IMR-90 (cell line): ENCODE measurements at regions not wholly inside any gene's neighbourhood (a gene's known extent, or its start where the extent isn't known, plus 50 kb on each side); places are given as distances from the start of the nearest gene placed in this dataset.

Experiments
- ATAC-seq: fragments of 200-7000 bp; cut with Tn5 transposase; 2 replicates; pipeline ENCODE4 v1.9.1; 2020; ENCODE audit warnings: low read depth, mild to moderate bottlenecking, moderate library complexity
- BruUV-seq: library from RNA; stranded (reverse); fragments of 400-500 nt; replicated peaks from 2 replicates; lab custom pipeline; 2021; lab: Mats Ljungman, UMichigan
- CTCF ChIA-PET: fragments of 300-600 bp; formaldehyde crosslinking; extraction: SDS; loops from one replicate; lab custom pipeline; 2021; ENCODE audit warnings: antibody characterized with exemption; lab: Yijun Ruan, JAX
- POLR2A ChIA-PET: fragments of 300-600 bp; sonication (Branson Sonifier 250); formaldehyde crosslinking; loops from one replicate; lab custom pipeline; 2022; ENCODE audit warnings: antibody characterized with exemption; ENCODE audit not compliant: unreplicated experiment; lab: Charles Lee
- DNase-seq: peaks from one replicate; pipeline ENCODE4 v3.0.0; 2013
- H2AFZ ChIP-seq: replicated peaks from 2 replicates; pipeline ENCODE3; 2013; ENCODE audit warnings: low read length, mild to moderate bottlenecking; ENCODE audit not compliant: poor library complexity
- H2AK5ac ChIP-seq: 2 replicates; pipeline ENCODE4 v1.6.1; 2013; ENCODE audit warnings: low read depth, low read length, inconsistent platforms
- H2AK9ac ChIP-seq: replicated peaks from 2 replicates; pipeline ENCODE3; 2013; ENCODE audit warnings: mild to moderate bottlenecking, low read depth, low read length, moderate library complexity; ENCODE audit not compliant: poor library complexity
- H2BK120ac ChIP-seq: 2 replicates; pipeline ENCODE4 v1.6.1; 2013; ENCODE audit warnings: low read depth, low read length, inconsistent platforms
- H2BK15ac ChIP-seq: 3 replicates; pipeline ENCODE4 v1.6.1; 2013; ENCODE audit warnings: low read depth, low read length, inconsistent platforms
- H2BK20ac ChIP-seq: 2 replicates; pipeline ENCODE4 v1.6.1; 2013; ENCODE audit warnings: low read depth, mild to moderate bottlenecking, inconsistent platforms, low read length, moderate library complexity
- H2BK5ac ChIP-seq: 2 replicates; pipeline ENCODE4 v1.6.1; 2013; ENCODE audit warnings: mild to moderate bottlenecking, low read depth, low read length, inconsistent platforms; ENCODE audit not compliant: poor library complexity, severe bottlenecking
- H3K14ac ChIP-seq: replicated peaks from 2 replicates; pipeline ENCODE4 v1.6.1; 2013; ENCODE audit warnings: low read depth, low read length, inconsistent platforms
- H3K18ac ChIP-seq: 2 replicates; pipeline ENCODE4 v1.6.1; 2013; ENCODE audit warnings: low read depth, low read length, control low read depth
- H3K23ac ChIP-seq: 2 replicates; pipeline ENCODE4 v1.6.1; 2013; ENCODE audit warnings: low read depth, low read length, inconsistent platforms
- H3K27ac ChIP-seq: 2 replicates; pipeline ENCODE4 v1.5.1; 2013; ENCODE audit warnings: mild to moderate bottlenecking, control low read depth, low read length; ENCODE audit not compliant: insufficient read depth
- H3K27me3 ChIP-seq: 2 replicates; pipeline ENCODE4 v1.6.1; 2013; ENCODE audit warnings: low read length; ENCODE audit not compliant: control insufficient read depth, insufficient read depth
- H3K36me3 ChIP-seq: 2 replicates; pipeline ENCODE4 v1.6.1; 2013; ENCODE audit warnings: low read length, mixed read lengths; ENCODE audit not compliant: control insufficient read depth, insufficient read depth
- H3K4ac ChIP-seq: 2 replicates; pipeline ENCODE4 v1.6.1; 2013; ENCODE audit warnings: low read depth, low read length, inconsistent platforms
- H3K4me1 ChIP-seq: 2 replicates; pipeline ENCODE4 v1.6.1; 2013; ENCODE audit warnings: low read length, mixed read lengths; ENCODE audit not compliant: control insufficient read depth, insufficient read depth
- H3K4me2 ChIP-seq: 2 replicates; pipeline ENCODE4 v1.6.1; 2013; ENCODE audit warnings: low read depth, mild to moderate bottlenecking, control low read depth, low read length, moderate library complexity
- H3K4me3 ChIP-seq: 2 replicates; pipeline ENCODE4 v1.5.1; 2013; ENCODE audit warnings: low read depth, mild to moderate bottlenecking, control low read depth, low read length, moderate library complexity; ENCODE audit not compliant: insufficient read depth
- H3K56ac ChIP-seq: 2 replicates; pipeline ENCODE4 v1.6.1; 2013; ENCODE audit warnings: low read length, inconsistent platforms; ENCODE audit not compliant: insufficient read depth; ENCODE audit errors: extremely low read depth
- H3K79me1 ChIP-seq, 2 experiments: 2 replicates each; pipeline ENCODE4 v1.6.1; 2013; ENCODE audit warnings: low read length in 2 of 2, inconsistent platforms in 1 of 2, low read depth in 1 of 2
- H3K9ac ChIP-seq: 2 replicates; pipeline ENCODE4 v1.6.1; 2013; ENCODE audit warnings: low read depth, low read length, control low read depth
- H3K9me1 ChIP-seq: 2 replicates; pipeline ENCODE4 v1.6.1; 2013; ENCODE audit warnings: low read length, inconsistent platforms; ENCODE audit not compliant: insufficient read depth
- H3K9me3 ChIP-seq: 2 replicates; pipeline ENCODE4 v1.6.1; 2013; ENCODE audit warnings: low read length; ENCODE audit not compliant: control insufficient read depth, insufficient read depth
- H4K20me1 ChIP-seq: 2 replicates; pipeline ENCODE4 v1.6.1; 2013; ENCODE audit warnings: low read length, inconsistent platforms; ENCODE audit not compliant: insufficient read depth
- H4K5ac ChIP-seq: 2 replicates; pipeline ENCODE4 v1.6.1; 2013; ENCODE audit warnings: mild to moderate bottlenecking, low read depth, low read length, control low read depth
- H4K8ac ChIP-seq, 2 experiments: 2 replicates each; pipeline ENCODE4 v1.6.1; 2013; ENCODE audit warnings: low read depth in 2 of 2, low read length in 2 of 2, control low read depth in 1 of 2, inconsistent platforms in 1 of 2
- H4K91ac ChIP-seq: 2 replicates; pipeline ENCODE4 v1.6.1; 2013; ENCODE audit warnings: low read depth, low read length, inconsistent platforms; ENCODE audit not compliant: insufficient read depth
- BHLHE40 ChIP-seq: fragments of 150-350 bp; IDR thresholded peaks from 2 replicates; pipeline ENCODE4 v1.6.1; 2016; ENCODE audit warnings: mild to moderate bottlenecking, low read depth, low read length
- CEBPB ChIP-seq: IDR thresholded peaks from 2 replicates; pipeline ENCODE4 v1.6.1; 2012; ENCODE audit warnings: low read depth, low read length, improper control_type of control experiment
- CHD1 ChIP-seq: IDR thresholded peaks from 2 replicates; pipeline ENCODE4 v1.6.1; 2012; ENCODE audit warnings: low read depth, low read length, improper control_type of control experiment
- CTCF ChIP-seq: conservative IDR thresholded peaks from 2 replicates; pipeline ENCODE4 v1.5.1; 2012; ENCODE audit warnings: mild to moderate bottlenecking, low read depth, low read length, improper control_type of control experiment
- ELK1 ChIP-seq: fragments of 150-350 bp; IDR thresholded peaks from 2 replicates; pipeline ENCODE4 v1.6.1; 2016; ENCODE audit warnings: low read depth, mild to moderate bottlenecking, low read length, moderate library complexity, borderline replicate concordance
- FOS ChIP-seq: fragments of 150-350 bp; IDR thresholded peaks from 2 replicates; pipeline ENCODE4 v1.6.1; 2016; ENCODE audit warnings: low read depth, low read length
- MAFK ChIP-seq: IDR thresholded peaks from 2 replicates; pipeline ENCODE4 v1.6.1; 2012; ENCODE audit warnings: low read depth, low read length, improper control_type of control experiment
- MAZ ChIP-seq: IDR thresholded peaks from 2 replicates; pipeline ENCODE4 v1.6.1; 2012; ENCODE audit warnings: low read depth, mild to moderate bottlenecking, low read length, improper control_type of control experiment, moderate library complexity, borderline replicate concordance
- MXI1 ChIP-seq: IDR thresholded peaks from 2 replicates; pipeline ENCODE4 v1.6.1; 2012; ENCODE audit warnings: low read depth, mild to moderate bottlenecking, low read length, moderate library complexity, borderline replicate concordance
- NFE2L2 ChIP-seq: fragments of 150-350 bp; IDR thresholded peaks from 2 replicates; pipeline ENCODE4 v1.6.1; 2016; ENCODE audit warnings: low read depth, mild to moderate bottlenecking, low read length
- POLR2A ChIP-seq: IDR thresholded peaks from 2 replicates; pipeline ENCODE4 v1.6.1; 2012; ENCODE audit warnings: mild to moderate bottlenecking, low read depth, low read length
- RAD21 ChIP-seq: IDR thresholded peaks from 2 replicates; pipeline ENCODE4 v1.6.1; 2012; ENCODE audit warnings: low read length, improper control_type of control experiment
- RCOR1 ChIP-seq: IDR thresholded peaks from 2 replicates; pipeline ENCODE4 v1.6.1; 2012; ENCODE audit warnings: mild to moderate bottlenecking, low read length, improper control_type of control experiment; ENCODE audit not compliant: insufficient replicate concordance
- RFX5 ChIP-seq: IDR thresholded peaks from 2 replicates; pipeline ENCODE4 v1.8.0; 2012; ENCODE audit warnings: low read depth, mild to moderate bottlenecking, low read length, moderate library complexity
- SMC3 ChIP-seq: fragments of 150-350 bp; IDR thresholded peaks from 2 replicates; pipeline ENCODE4 v1.6.1; 2016; ENCODE audit warnings: low read depth, mild to moderate bottlenecking, antibody characterized with exemption, low read length, moderate library complexity
- WGBS, 2 experiments: methylation state at CpG; one replicate each; pipeline versions ENCODE4 v1.1.5 to v1.1.7; 2013; ENCODE audit warnings: missing lambda C conversion rate in 2 of 2; ENCODE audit not compliant: insufficient read length in 1 of 2; ENCODE audit errors: extremely low coverage in 2 of 2; 5-methylcytosine and 5-hydroxymethylcytosine counted together
- dilution Hi-C: fragments of 300-500 bp; cut with HindIII; formaldehyde crosslinking; loops from one replicate; pipeline ENCODE4 v1.14.3; 2018; ENCODE audit warnings: low sequenced_read_pairs; ENCODE audit not compliant: unreplicated experiment
- in situ Hi-C: fragments of 300-500 bp; cut with MboI; formaldehyde crosslinking; loops from 3 replicates; pipeline ENCODE4 v1.14.3; 2019; ENCODE audit warnings: low sequenced_read_pairs, inconsistent platforms, mixed read lengths
- intact Hi-C: fragments of 100-400 bp; cut with micrococcal nuclease; formaldehyde crosslinking; loops from 2 replicates; pipeline ENCODE4 v1.10.0; 2022
- TF ChIP-seq, protein P1 (sequence below): fragments of 150-350 bp; IDR thresholded peaks from 2 replicates; pipeline ENCODE4 v1.6.1; 2017; ENCODE audit warnings: mild to moderate bottlenecking, antibody characterized with exemption, low read length, low read depth

DNA sequence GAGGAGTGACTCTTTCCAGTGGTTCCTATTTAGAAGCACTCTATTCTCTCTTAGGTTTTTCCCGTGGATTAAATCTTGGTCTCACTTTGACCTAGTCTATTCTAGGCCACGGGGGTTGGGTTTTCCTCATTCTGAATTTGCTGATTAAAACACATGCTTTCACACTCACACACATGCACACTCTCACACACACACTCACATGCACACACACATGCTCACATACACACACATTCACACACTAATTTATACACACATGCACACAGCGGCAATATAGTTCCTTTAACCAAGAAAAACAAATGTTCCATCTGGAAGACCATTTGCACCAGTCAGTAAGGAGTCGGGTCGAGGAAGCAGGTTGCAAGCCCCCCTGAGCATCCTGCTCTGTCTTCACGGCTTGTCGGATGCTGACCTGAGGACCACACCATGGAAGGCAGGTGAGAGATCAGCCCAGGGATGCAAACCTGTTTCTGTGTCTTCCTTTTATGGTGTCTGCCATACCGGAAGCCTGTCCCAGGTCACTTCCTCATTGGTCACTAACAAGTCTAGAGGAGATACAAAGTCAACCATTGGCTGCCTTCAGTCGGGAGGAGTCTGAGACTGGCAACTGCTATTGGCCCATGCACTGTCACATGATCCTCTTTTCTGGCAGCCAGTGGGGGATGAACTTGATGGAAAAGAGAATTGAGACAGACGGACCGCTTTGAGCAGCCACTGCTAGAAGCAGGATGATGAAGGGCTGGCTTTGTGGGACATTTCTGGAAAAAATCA, 330.8 kb downstream of the FGFR2 start:
- H2BK20ac ChIP-seq = no peak overlapping the region
- H4K20me1 ChIP-seq = no peaks in the 10 kb centered on the region
- no peak overlapping the region for H4K8ac ChIP-seq
- ATAC-seq = no peak
- no peak overlapping the region for H3K4me2 ChIP-seq
- peaks cover 33% of the 10 kb centered on the region for H3K9me3 ChIP-seq
- intact Hi-C loops = no loop called here
- in situ Hi-C loops = no loop called here
- H3K4me3 ChIP-seq = no peak overlapping the region
- no peak overlapping the region for H3K27ac ChIP-seq
- ChIA-PET CTCF (no interaction called here), POLR2A (no interaction called here)
- dilution Hi-C loops = no loop called here
- no peak overlapping the region for H2BK5ac ChIP-seq
- TF ChIP-seq MAZ (no peak), MAFK (no peak), POLR2A (no peak), SMC3 (no peak), RCOR1 (no peak), RFX5 (no peak), BHLHE40 (no peak), ELK1 (no peak), CEBPB (no peak), RAD21 (no peak), NFE2L2 (no peak), CHD1 (no peak), FOS (no peak), CTCF (no peak), MXI1 (no peak)
- TF ChIP-seq, protein P1, sequence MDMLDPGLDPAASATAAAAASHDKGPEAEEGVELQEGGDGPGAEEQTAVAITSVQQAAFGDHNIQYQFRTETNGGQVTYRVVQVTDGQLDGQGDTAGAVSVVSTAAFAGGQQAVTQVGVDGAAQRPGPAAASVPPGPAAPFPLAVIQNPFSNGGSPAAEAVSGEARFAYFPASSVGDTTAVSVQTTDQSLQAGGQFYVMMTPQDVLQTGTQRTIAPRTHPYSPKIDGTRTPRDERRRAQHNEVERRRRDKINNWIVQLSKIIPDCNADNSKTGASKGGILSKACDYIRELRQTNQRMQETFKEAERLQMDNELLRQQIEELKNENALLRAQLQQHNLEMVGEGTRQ = no peak
- 65% methylated on average over 5 of the region's 11 CpGs; no CpG with 5 or more reads in 1 of the 2 experiments for WGBS, 2 experiments
- H2BK120ac ChIP-seq = no peak overlapping the region
- H2AK5ac ChIP-seq = no peak overlapping the region
- no peak overlapping the region for H2BK15ac ChIP-seq
- no TSS peak for BruUV-seq
- H3K79me1 ChIP-seq = no peaks in the 10 kb centered on the region
- no peaks in the 10 kb centered on the region for H3K4me1 ChIP-seq
- no peak overlapping the region for H3K14ac ChIP-seq
- no peak overlapping the region for H3K18ac ChIP-seq
- no peaks in the 10 kb centered on the region for H3K36me3 ChIP-seq
- H4K5ac ChIP-seq = no peak overlapping the region
- no peak overlapping the region for H2AFZ ChIP-seq
- no peak overlapping the region for H3K4ac ChIP-seq
- DNase-seq = no peak
- no peak overlapping the region for H3K56ac ChIP-seq
- no peak overlapping the region for H3K23ac ChIP-seq
- H3K9ac ChIP-seq = no peak overlapping the region
- no peaks in the 10 kb centered on the region for H3K27me3 ChIP-seq
- H3K9me1 ChIP-seq = no peaks in the 10 kb centered on the region
- H2AK9ac ChIP-seq = no peak overlapping the region
- no peak overlapping the region for H4K91ac ChIP-seq
